ENCODE measurements at regions not wholly inside any gene's neighbourhood (a gene's known extent, or its start where the extent isn't known, plus 50 kb on each side); places are given as distances from the start of the nearest gene placed in this dataset.

DNA sequence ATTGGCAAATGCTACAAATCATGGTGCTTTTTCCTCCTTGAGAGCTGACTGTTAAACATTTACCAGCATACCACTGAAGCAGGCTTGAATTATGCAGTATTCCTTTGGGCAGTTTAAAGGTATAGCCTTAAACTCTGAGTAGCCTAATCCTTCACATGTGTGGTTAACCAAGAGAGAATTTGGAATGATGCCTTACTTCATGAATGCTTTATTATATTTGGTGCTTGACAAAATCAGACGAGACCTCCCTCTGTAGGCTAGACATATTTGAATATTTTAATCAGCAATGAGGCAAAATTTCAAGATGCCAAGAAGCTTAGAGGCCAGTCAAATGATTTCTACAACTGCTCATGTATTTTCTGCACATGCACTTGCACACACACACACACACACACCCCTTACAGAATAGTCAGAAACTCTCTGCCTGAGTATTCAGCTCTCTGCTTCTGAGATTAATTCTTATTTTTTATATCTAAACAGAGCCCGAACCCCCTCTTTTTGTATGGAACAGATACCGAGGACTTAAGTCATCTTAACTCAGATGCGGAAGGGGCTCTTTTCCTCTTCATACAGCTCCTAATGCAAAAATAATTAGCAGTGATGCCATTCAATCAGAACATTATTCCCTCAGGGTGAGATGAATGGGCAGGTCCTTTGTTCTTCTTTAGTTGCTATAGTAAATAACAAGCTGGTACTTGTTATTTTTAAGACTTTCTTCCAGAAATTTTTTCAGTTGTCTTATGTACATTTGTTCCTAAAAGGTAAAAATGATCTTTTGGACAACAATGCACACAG is 195.5 kb upstream of the TMC3 start:
- H2BK12ac ChIP-seq (ENCODE audit: insufficient read length, low read depth, low read length) = no peak overlapping the region
- H2BK15ac ChIP-seq (ENCODE audit: low read depth, low read length) = no peak overlapping the region
- no peaks in the 10 kb centered on the region for H4K20me1 ChIP-seq (ENCODE audit: control insufficient read depth, insufficient read depth, insufficient read length)
- peaks cover 8 to 10% of the 10 kb centered on the region in 2 experiments for H3K4me1 Mint-ChIP-seq
- no peaks in the 10 kb centered on the region for H3K23me2 ChIP-seq (ENCODE audit: insufficient read length, low read depth, low read length, poor library complexity, severe bottlenecking)
- H3K4me2 ChIP-seq (ENCODE audit: insufficient read depth, insufficient read length, low read length) = no peak overlapping the region
- H2AFZ ChIP-seq (ENCODE audit: low read length) = no peak overlapping the region
- no peak overlapping the region for H2BK120ac ChIP-seq (ENCODE audit: low read depth, low read length, poor library complexity, severe bottlenecking)
- H2BK20ac ChIP-seq (ENCODE audit: low read depth, low read length, poor library complexity, severe bottlenecking) = no peak overlapping the region
- no peaks in the 10 kb centered on the region for H3K9me3 Mint-ChIP-seq
- no peaks in the 10 kb centered on the region for H3K4me1 ChIP-seq (ENCODE audit: insufficient read depth, low read length)
- DNase-seq = no peak
- H3K27ac Mint-ChIP-seq = no peak overlapping the region
- H2BK5ac ChIP-seq (ENCODE audit: insufficient read length, low read length) = no peak overlapping the region
- H3K79me1 ChIP-seq (ENCODE audit: insufficient read depth, low read depth, low read length, poor library complexity, severe bottlenecking) = no peaks in the 10 kb centered on the region
- H4K91ac ChIP-seq (ENCODE audit: insufficient read length, low read depth, low read length) = no peak overlapping the region
- H3K36me3 Mint-ChIP-seq (ENCODE audit: insufficient read depth in 1 of 3, low read depth in 3 of 3) = no peaks in the 10 kb centered on the region
- H3K27me3 ChIP-seq (ENCODE audit: insufficient read depth, low read length) = no peaks in the 10 kb centered on the region
- H3K27ac ChIP-seq (ENCODE audit: insufficient read length, low read depth, low read length) = no peak overlapping the region
- H3K79me2 ChIP-seq (ENCODE audit: insufficient read depth, low read length) = no peaks in the 10 kb centered on the region
- no peak overlapping the region for H3K18ac ChIP-seq (ENCODE audit: insufficient read length, low read depth, low read length)
- no CpG with 5 or more reads among the region's 4 CpGs for WGBS (ENCODE audit: extremely low coverage, insufficient read length, low lambda C conversion rate)
- H3T11ph ChIP-seq (ENCODE audit: low read length) = no peak overlapping the region
- no peak overlapping the region for H4K5ac ChIP-seq (ENCODE audit: insufficient read length, low read depth, low read length)
- H3K56ac ChIP-seq (ENCODE audit: insufficient read length, low read depth, low read length) = no peak overlapping the region
- no peaks in the 10 kb centered on the region for H3K9me3 ChIP-seq (ENCODE audit: control insufficient read depth, low read depth, low read length)
- H3K4ac ChIP-seq (ENCODE audit: low read depth, low read length) = no peak overlapping the region
- no peak overlapping the region for H2AK5ac ChIP-seq (ENCODE audit: insufficient read length, low read length)
- H3K27me3 Mint-ChIP-seq (ENCODE audit: low read depth) = peaks cover 5% of the 10 kb centered on the region
- TF ChIP-seq, protein P1, sequence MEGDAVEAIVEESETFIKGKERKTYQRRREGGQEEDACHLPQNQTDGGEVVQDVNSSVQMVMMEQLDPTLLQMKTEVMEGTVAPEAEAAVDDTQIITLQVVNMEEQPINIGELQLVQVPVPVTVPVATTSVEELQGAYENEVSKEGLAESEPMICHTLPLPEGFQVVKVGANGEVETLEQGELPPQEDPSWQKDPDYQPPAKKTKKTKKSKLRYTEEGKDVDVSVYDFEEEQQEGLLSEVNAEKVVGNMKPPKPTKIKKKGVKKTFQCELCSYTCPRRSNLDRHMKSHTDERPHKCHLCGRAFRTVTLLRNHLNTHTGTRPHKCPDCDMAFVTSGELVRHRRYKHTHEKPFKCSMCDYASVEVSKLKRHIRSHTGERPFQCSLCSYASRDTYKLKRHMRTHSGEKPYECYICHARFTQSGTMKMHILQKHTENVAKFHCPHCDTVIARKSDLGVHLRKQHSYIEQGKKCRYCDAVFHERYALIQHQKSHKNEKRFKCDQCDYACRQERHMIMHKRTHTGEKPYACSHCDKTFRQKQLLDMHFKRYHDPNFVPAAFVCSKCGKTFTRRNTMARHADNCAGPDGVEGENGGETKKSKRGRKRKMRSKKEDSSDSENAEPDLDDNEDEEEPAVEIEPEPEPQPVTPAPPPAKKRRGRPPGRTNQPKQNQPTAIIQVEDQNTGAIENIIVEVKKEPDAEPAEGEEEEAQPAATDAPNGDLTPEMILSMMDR (conservative IDR thresholded peaks at IDR 0.05) = no peak
- H3K14ac ChIP-seq (ENCODE audit: insufficient read depth, low read length) = no peak overlapping the region
- H3K9ac ChIP-seq (ENCODE audit: extremely low read depth, insufficient read length, low read length) = no peak overlapping the region
- no peak overlapping the region for H3K4me3 Mint-ChIP-seq
- no peak overlapping the region for H3K23ac ChIP-seq (ENCODE audit: insufficient read length, low read depth, low read length)
- H4K8ac ChIP-seq (replicated peaks; ENCODE audit: insufficient read length, low read depth, low read length) = no peak overlapping the region

Data from H9 (cell line).